GM10266 (cell line): ENCODE measurements at regions not wholly inside any gene's neighbourhood (a gene's known extent, or its start where the extent isn't known, plus 50 kb on each side); places are given as distances from the start of the nearest gene placed in this dataset.

ENCODE experiments used
- DNase-seq: peaks from one replicate; pipeline ENCODE4 v3.0.0; 2012; ENCODE audit errors: extremely low spot score
- CTCF ChIP-seq: IDR thresholded peaks from 2 replicates; pipeline ENCODE4 v1.5.1; 2012; ENCODE audit warnings: mild to moderate bottlenecking, low read depth; ENCODE audit not compliant: control insufficient read depth, insufficient read depth; ENCODE audit errors: missing control alignments

GRCh38 chr6:44512868-44513741 lies 125.6 kb downstream of the CDC5L start:
- TF ChIP-seq CTCF: no peak
- no peak for DNase-seq

GRCh38 chr6:44514085-44514484 lies 126.6 kb downstream of the CDC5L start:
- no peak for TF ChIP-seq CTCF
- no peak for DNase-seq

GRCh38 chr6:44514576-44515193 lies 127.2 kb downstream of the CDC5L start:
- DNase-seq: no peak
- TF ChIP-seq CTCF: no peak

GRCh38 chr6:44522871-44523270 lies 135.4 kb downstream of the CDC5L start:
- TF ChIP-seq CTCF: no peak
- DNase-seq: no peak

- no peak for TF ChIP-seq CTCF
- DNase-seq: no peak
These were observed 137.1 kb downstream of the CDC5L start for GRCh38 chr6:44524476-44525227.

- TF ChIP-seq CTCF: no peak
- no peak for DNase-seq
These were observed 138.3 kb downstream of the CDC5L start for GRCh38 chr6:44525761-44526351.
